ENCODE measurements at regions not wholly inside any gene's neighbourhood (a gene's known extent, or its start where the extent isn't known, plus 50 kb on each side); places are given as distances from the start of the nearest gene placed in this dataset.

DNA sequence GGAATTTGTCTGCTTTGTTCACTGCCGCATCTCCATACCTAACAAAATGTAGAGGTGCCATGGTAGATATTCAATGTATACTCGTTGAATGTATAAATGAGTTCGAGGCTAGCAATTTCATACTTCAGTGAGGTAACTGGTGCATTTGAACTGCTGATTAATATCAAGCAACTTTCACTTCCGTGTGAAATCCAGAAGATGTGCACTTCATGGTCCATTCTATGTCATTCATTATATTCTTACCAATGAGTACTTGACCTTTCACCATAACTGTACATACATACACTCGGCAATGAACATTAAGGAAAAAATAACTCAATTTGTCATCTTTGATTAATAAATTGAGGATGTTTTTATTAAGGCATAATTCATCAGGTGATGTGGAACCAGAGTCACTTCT lies 598.5 kb downstream of the ZNF385D start:
- ATAC-seq, result no peak

More for the DNA sequence above, 598.5 kb downstream of the ZNF385D start:
- Histone ChIP-seq H3K4me1 (ENCODE audit: insufficient read depth) (no peaks in the 10 kb centered on the region), H3K27ac (ENCODE audit: low read depth) (no peak overlapping the region), H2AFZ (no peak overlapping the region), H3K79me2 (replicated peaks; ENCODE audit: insufficient read depth) (no peaks in the 10 kb centered on the region), H3K4me3 (no peak overlapping the region), H3K4me2 (no peak overlapping the region), H3K27me3 (ENCODE audit: insufficient read depth) (no peaks in the 10 kb centered on the region), H3K36me3 (ENCODE audit: insufficient read depth) (no peaks in the 10 kb centered on the region), H3K9me2 (ENCODE audit: insufficient read depth) (no peaks in the 10 kb centered on the region), H3F3A (replicated peaks; ENCODE audit: low read depth) (no peaks in the 10 kb centered on the region), H4K20me1 (replicated peaks; ENCODE audit: insufficient read depth) (no peaks in the 10 kb centered on the region)
- H3K36me3 Mint-ChIP-seq (ENCODE audit: low read depth), result no peaks in the 10 kb centered on the region
- DNase-seq (ENCODE audit: low spot score), result no peak
- H3K27me3 Mint-ChIP-seq (ENCODE audit: insufficient read depth, low read depth, poor library complexity), result peaks cover 3% of the 10 kb centered on the region
- no peaks in the 10 kb centered on the region for H3K9me3 Mint-ChIP-seq
- no peak overlapping the region for H3K27ac Mint-ChIP-seq
- no peak overlapping the region for H3K4me3 Mint-ChIP-seq
- TF ChIP-seq ETS1 (IDR thresholded peaks at IDR 0.05) (no peak), EZH2phosphoT487 (IDR thresholded peaks at IDR 0.05; ENCODE audit: unreplicated experiment) (no peak), REST (IDR thresholded peaks at IDR 0.05; ENCODE audit: unreplicated experiment) (no peak), POLR2AphosphoS5 (IDR thresholded peaks at IDR 0.05; ENCODE audit: low read depth) (no peak), ZNF114 (CRISPR knock-in tag; IDR thresholded peaks at IDR 0.05) (no peak), EZH2 (IDR thresholded peaks at IDR 0.05; ENCODE audit: low read depth, unreplicated experiment) (no peak), CREB1 (CRISPR knock-in tag; IDR thresholded peaks at IDR 0.05; ENCODE audit: low read depth) (no peak), ZNF331 (CRISPR knock-in tag; IDR thresholded peaks at IDR 0.05; ENCODE audit: low read depth) (no peak), CTCF (conservative IDR thresholded peaks at IDR 0.05; ENCODE audit: low read depth in 2 of 2) (no peak), NANOG (IDR thresholded peaks at IDR 0.05; ENCODE audit: borderline replicate concordance) (no peak), JUNB (IDR thresholded peaks at IDR 0.05; ENCODE audit: unreplicated experiment) (no peak), STAT1 (IDR thresholded peaks at IDR 0.05; ENCODE audit: unreplicated experiment) (no peak)
- TF ChIP-seq, protein P1, sequence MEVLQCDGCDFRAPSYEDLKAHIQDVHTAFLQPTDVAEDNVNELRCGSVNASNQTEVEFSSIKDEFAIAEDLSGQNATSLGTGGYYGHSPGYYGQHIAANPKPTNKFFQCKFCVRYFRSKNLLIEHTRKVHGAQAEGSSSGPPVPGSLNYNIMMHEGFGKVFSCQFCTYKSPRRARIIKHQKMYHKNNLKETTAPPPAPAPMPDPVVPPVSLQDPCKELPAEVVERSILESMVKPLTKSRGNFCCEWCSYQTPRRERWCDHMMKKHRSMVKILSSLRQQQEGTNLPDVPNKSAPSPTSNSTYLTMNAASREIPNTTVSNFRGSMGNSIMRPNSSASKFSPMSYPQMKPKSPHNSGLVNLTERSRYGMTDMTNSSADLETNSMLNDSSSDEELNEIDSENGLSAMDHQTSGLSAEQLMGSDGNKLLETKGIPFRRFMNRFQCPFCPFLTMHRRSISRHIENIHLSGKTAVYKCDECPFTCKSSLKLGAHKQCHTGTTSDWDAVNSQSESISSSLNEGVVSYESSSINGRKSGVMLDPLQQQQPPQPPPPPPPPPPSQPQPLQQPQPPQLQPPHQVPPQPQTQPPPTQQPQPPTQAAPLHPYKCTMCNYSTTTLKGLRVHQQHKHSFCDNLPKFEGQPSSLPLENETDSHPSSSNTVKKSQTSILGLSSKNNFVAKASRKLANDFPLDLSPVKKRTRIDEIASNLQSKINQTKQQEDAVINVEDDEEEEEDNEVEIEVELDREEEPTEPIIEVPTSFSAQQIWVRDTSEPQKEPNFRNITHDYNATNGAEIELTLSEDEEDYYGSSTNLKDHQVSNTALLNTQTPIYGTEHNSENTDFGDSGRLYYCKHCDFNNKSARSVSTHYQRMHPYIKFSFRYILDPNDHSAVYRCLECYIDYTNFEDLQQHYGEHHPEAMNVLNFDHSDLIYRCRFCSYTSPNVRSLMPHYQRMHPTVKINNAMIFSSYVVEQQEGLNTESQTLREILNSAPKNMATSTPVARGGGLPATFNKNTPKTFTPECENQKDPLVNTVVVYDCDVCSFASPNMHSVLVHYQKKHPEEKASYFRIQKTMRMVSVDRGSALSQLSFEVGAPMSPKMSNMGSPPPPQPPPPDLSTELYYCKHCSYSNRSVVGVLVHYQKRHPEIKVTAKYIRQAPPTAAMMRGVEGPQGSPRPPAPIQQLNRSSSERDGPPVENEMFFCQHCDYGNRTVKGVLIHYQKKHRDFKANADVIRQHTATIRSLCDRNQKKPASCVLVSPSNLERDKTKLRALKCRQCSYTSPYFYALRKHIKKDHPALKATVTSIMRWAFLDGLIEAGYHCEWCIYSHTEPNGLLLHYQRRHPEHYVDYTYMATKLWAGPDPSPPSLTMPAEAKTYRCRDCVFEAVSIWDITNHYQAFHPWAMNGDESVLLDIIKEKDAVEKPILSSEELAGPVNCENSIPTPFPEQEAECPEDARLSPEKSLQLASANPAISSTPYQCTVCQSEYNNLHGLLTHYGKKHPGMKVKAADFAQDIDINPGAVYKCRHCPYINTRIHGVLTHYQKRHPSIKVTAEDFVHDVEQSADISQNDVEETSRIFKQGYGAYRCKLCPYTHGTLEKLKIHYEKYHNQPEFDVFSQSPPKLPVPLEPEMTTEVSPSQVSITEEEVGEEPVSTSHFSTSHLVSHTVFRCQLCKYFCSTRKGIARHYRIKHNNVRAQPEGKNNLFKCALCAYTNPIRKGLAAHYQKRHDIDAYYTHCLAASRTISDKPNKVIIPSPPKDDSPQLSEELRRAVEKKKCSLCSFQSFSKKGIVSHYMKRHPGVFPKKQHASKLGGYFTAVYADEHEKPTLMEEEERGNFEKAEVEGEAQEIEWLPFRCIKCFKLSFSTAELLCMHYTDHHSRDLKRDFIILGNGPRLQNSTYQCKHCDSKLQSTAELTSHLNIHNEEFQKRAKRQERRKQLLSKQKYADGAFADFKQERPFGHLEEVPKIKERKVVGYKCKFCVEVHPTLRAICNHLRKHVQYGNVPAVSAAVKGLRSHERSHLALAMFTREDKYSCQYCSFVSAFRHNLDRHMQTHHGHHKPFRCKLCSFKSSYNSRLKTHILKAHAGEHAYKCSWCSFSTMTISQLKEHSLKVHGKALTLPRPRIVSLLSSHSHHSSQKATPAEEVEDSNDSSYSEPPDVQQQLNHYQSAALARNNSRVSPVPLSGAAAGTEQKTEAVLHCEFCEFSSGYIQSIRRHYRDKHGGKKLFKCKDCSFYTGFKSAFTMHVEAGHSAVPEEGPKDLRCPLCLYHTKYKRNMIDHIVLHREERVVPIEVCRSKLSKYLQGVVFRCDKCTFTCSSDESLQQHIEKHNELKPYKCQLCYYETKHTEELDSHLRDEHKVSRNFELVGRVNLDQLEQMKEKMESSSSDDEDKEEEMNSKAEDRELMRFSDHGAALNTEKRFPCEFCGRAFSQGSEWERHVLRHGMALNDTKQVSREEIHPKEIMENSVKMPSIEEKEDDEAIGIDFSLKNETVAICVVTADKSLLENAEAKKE (CRISPR knock-in tag; IDR thresholded peaks at IDR 0.05), result no peak
- H3K4me1 Mint-ChIP-seq, result no peaks in the 10 kb centered on the region
